HG03103 (cell line): ENCODE measurements at regions not wholly inside any gene's neighbourhood (a gene's known extent, or its start where the extent isn't known, plus 50 kb on each side); places are given as distances from the start of the nearest gene placed in this dataset.
"Not testable (repeated sequence)": the region's sequence is repeated elsewhere in the genome, so short reads cannot be mapped to it uniquely, and the experiment has no call there.

ENCODE experiments used
- ATAC-seq: cut with Tn5 transposase; IDR thresholded peaks from one replicate; pipeline ENCODE4 v1.9.1; 2021; ENCODE audit warnings: low read depth; ENCODE audit not compliant: unreplicated experiment

DNA sequence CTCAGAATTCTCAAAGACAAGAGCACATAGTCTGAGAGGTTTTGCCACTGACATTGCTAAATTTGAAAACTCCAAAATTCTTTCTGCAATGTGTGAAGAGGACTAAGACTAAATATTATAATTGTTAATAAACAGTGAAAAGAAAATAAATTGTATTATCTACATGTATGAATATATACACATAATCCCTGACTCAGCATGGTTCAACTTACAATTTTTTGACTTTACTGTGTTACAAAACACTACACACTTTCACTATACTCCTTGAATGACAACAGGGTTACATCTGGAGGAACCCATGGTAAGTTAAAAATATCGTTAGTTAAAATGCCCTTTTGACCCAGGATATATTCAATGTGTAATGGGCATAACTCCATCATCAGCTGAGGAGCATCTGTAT lies 2017.2 kb upstream of the TENM3 start:
- ATAC-seq: no peak

DNA sequence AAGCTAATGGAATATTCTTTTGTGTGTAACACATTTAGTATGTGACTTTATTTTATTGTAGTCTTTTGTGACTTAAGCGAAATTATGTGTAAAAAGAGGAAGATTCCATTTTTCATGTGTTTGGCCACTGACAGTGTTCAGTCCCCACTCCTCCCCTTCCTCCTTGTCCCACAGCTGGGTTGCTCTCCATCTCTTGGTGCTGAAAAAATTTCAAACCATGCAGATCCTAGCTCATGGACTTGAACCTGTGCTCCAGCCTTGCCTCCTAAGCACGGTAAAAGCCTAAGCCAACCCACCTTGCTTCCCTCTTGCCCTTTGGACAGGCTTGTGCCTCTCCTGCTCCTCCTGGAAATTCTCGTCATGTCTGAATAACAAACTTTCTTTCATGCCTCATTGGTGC lies 2008.5 kb upstream of the TENM3 start:
- ATAC-seq: no peak

DNA sequence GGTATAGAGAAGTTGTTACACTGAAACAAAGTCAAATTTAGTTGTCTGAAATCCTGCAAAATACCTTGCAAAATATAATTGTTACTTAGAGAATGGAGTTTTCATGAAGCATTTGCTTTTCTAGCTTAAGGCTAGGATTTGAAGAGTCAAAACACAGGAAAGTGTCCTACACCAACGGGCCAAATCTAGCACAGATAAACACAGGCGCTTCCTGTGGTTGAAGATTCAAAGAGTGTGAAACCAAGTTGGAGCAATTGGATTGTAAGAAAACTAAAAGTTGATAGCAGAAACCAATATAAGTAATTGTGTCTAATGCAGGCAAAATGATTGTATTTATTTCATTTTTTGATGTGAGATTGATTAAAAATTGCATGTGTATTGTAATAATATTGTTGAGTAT lies 2002.5 kb upstream of the TENM3 start:
- no peak for ATAC-seq

DNA sequence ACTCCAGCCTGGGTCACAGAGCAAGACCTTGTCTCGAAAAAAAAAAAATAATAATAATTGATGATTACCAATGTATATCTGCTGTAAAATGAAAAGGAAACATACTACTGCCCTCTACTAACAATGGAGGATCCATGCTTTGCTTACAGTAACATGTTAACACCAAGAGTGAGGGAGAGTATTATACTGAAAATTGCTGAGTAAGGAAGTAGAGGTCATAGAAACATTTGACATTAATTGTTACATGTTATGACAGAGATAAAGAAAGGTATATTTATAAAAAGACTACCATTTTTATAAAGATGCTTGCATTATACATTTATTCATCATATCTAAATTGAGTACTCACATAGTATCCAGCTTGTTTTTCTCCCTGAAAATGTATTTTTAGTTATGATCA lies 1989.8 kb upstream of the TENM3 start:
- ATAC-seq: no peak

DNA sequence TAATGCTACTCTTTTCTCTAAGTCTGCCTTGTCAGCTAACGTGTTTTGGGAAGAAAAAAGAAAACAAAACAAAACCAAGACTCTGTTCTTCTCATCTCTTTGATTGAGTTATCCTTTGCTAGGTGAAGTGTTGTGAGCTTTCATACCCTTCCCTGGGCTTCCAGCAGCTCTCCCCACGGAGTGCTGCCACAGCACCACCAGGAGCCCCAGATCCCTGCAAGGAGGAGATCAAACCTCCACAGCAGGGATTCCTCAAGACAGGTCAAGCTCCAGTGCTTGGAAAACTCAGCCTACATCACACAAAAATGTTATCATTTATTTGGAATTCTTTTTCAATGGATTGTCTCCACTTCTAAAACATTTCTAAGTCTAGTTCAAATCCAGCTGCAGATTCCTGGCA lies 1981.9 kb upstream of the TENM3 start:
- ATAC-seq: no peak

DNA sequence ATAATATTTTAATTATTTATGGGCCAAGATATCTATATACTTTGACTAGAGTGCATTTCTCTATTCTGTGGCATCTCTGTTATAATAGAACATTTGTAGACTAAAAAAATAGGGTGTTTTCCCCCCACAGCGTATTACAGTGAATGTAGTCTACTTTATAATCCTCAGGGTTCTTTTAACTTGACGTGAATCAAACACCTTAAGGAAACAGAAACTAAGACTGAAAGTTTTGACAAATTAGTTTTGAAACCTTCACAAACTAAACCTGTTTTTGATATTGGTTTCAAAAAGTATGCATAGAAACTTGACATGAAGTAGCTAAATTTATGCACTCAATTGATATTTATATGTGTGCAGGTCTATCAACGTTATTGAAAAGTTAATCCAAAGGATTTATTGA lies 1963.1 kb upstream of the TENM3 start:
- no peak for ATAC-seq

DNA sequence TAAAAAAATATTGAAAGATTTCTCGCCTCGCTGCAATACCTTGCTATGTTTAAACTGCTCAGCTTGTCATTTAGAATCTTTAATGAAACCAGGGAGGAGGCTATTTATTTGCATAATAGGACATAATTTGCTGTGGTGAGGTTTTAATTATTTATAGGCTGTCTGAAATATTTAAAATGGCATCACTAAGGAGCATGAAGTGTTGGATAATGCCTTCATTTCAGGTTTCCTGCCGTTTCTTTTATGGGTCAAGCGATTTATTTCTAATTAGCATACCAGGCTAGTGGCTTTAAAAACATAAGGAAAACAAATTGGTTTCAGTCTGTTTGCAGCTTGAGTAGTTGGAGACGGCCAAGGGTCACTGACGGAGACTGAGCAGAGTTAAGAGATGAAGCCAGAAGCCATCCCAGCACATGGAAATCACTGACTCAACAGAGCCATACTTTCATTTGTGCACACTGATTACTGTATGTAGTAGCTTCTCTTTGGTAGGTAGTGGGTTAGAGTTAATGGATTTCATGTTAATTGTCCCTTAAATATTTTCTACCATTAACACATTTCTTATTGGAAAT lies 1962.4 kb upstream of the TENM3 start:
- ATAC-seq: no peak

DNA sequence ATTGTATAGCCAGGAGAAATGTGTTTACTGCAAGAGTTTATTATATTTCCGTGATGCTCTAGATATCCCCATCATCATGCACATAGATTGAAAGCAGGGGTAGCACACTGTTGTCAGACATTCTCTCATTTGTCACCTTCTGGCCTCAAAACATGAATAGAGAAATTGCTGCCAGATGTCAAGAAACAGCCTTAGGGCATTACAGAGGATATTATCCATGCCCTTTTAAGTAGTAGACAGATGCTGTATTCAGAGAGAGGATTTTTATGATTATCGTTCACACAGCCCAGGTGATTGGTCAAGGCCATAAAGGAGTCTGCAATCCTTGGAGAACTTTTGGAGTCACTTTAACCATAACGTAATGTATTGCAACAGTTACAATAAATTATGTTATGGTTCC lies 1961.5 kb upstream of the TENM3 start:
- ATAC-seq: no peak

DNA sequence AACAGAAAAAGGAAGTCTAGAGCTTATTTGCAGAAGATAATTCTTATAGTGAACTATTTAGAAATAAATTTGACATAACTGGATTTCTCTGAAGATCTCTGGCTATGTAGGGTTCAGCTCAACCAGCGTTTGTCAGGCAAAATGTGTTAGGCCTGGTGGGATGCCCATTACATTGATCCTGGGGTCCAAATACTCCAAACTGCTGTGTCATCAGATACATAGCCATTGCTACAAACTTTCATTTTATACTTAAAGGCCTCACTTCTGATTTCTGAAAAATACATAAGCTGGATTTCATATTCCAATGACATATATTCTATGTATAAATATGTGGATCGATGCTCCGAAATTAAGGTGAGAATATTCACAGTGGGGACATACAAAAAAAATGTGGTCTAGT lies 1958.9 kb upstream of the TENM3 start:
- ATAC-seq: no peak

DNA sequence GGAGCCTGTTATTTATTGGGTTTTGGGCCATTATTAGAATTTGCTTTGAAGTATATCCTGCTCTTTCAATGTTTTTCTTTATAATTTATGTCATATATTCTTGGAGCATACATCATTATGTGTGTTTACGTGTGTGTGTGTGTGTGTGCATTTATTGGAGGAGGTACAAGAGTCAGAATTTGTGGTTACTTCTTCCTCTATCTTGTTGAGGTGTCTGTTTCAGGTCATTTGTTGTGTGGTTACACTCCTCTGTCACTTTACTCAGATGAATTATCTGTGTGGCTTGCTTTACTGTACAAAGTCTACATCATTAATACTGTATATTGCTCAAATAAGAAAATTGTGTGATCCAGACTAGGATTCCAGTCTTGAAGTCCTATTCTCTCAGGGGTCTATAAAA lies 1957.4 kb upstream of the TENM3 start:
- no peak for ATAC-seq

DNA sequence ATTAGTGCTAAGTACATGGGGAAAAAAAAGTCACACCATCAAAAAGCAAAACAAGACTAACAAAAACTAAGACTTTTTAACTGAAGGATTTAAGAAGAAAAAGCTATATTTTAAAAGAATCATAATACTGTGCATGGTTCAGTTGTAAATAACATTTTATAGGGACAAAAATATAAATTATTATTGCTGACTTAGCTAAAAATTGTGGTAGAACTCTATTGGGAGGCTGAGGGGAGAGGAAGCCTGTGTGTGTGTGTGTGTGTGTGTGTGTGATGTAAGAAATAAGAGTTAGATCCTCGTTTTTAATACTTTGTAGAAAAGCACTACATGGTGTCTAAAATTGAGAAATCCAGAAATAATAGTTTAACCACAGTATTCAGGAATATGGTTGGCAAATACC lies 1950.9 kb upstream of the TENM3 start:
- no peak for ATAC-seq

DNA sequence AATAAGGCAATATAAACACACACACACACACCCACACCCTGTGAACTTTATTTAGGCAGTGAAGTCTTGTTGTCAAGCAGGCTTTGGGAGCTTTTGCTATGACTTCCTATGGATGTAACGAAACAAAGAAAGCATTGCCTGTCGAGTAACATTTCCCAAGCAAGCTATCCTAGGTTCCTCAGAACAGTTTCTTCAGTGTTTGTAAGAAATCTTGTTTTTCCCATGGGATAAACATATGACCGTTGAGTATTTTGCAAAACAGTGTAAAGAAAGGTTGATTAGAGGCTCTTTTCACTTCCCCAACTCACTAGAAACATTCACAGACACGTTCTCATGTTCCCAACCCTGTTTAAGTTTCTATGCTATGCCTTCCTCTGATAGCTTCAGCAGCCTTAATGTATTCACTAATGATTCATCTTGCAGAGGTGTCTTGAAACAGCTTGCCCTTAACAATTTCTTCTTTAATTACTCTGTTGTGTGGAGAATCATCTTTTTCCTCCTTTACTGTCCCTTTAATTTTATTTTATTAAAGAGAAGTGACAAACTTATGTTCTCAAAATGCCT lies 1947.1 kb upstream of the TENM3 start:
- ATAC-seq: no peak

DNA sequence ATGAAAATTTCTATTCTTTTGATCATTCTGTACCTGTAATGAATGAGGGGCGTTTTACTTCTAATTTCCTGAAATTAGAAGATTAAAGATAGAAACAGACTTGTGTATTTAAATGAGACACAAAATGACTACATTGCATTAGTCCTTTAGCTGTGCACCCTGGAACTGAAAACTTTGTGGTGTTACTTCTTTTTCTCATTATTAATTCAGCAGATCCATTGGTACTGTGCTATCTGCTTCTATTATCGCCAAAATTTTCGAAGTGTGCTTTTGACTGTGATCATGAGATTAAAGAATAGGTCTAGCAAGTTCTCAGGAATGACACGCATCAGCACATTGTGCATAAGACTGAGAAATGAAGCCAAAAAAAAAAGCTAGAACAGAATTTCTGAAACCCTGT lies 1938.9 kb upstream of the TENM3 start:
- no peak for ATAC-seq

DNA sequence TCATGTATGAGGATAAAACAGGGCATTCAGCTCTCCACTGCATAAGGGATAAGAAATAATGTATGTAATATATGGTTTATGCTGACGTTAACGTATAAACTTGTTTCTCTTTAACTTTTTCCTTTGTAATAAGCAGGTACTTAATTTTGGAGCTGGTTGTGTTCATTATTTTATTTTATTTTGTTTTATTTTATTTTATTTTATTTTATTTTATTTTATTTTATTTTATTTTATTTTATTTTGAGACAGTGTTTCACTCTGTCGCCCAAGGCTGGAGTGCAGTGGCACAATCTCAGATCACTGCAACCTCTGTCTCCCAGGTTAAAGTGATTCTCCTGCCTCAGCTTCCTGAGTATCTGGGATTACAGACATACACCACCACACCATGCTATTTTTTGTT lies 1932.6 kb upstream of the TENM3 start:
- ATAC-seq: no peak

DNA sequence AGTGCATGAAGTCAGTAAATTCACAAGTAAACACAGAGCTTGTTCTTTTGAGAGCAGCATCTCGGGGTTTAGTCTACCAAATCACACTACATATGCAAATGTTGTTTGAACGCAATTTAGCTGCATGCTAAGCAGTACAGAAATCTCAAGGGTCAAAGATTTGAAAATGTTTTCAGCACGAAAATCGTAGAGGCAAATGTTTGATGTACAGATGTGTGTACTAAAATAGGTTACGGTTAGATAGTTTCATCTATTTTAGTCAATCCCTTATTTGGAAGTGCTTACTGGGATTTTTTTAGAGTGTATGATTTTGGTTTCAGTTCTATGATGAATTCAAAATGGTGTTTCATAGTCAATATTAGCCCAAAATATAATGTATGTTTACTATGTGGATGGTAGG lies 1928.2 kb upstream of the TENM3 start:
- no peak for ATAC-seq

DNA sequence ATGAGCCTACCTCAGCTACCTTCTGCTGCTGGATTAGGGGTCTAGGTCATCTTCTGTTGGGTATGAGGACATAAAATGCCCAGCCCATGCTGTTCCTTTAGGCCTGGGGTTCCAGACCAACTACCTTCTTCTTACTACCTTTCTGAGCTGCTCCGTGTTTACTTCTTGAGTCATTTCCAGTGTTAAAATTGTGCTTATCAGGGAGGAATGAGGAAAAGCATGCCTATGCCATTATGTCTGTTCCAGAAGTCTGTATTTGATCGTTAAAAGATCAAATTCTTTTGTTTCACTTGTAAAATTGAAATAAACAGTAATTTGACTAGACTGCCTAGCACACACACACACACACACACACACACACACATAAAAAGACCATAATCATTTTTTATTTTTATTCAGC lies 1912.7 kb upstream of the TENM3 start:
- ATAC-seq: no peak

DNA sequence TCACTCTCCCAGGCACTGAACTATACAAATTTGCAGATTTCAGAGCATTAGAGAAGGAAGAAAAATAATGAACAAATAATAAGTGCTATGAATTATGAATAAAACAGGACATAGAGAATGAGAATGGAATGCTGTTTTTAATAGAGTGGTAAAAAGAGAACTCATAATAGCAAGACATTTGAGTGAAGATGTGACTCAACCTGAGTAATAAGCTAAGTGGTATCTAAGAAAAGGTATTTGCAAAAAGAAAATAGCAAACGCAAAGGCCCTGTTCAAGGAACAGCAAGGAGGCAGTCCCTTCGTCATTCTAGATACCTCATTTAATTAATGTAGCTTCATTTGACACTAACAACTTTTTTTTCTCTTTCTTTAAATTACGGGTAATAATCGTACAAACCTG lies 1910.0 kb upstream of the TENM3 start:
- ATAC-seq: no peak

DNA sequence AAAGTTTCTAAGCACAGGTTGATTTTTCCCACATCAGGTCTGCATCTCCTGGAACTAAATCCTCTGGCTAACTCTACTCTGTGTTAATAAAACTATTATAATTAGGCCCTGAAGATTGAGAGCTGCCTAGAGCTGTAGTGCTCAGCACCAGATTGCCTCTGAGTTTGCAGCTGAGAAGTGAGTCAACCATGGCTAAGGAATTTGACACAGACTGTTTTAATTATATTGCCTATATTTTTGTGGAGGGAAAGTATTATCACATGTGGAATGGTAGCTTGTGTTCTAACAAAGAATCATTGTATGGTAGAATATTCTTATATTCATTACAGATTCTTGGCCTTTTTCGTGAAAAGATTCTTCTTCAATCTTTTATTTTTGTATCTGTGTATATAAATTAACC lies 1907.6 kb upstream of the TENM3 start:
- ATAC-seq: no peak

DNA sequence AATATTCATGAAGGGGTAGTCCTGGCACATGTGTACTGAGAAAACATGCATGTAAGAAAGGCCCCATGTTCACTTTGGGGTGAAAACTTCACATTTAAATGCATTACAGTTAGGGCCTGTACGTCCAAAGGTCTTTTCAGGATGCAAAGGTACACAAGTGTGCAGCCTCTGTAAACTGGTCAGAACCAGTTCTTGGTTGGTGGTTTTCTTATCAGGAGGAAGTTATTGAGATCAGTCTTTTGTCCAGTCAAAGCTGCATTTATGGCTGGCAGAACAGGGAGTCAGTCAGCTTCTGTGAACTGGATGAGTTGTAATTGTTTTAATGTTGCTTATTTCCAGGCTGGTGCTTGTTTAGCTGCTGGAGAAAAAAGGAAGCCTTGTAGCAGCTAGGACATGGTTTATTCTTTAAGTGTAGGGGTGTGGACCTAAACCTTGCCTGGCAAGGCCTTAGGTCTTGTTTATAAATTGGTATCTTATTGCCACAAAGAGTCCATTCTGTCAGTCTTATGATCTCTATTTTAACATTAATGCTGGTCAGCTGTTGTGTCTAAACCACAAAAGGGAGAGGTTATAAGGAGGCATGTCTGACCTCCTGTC lies 1906.6 kb upstream of the TENM3 start:
- no peak for ATAC-seq

DNA sequence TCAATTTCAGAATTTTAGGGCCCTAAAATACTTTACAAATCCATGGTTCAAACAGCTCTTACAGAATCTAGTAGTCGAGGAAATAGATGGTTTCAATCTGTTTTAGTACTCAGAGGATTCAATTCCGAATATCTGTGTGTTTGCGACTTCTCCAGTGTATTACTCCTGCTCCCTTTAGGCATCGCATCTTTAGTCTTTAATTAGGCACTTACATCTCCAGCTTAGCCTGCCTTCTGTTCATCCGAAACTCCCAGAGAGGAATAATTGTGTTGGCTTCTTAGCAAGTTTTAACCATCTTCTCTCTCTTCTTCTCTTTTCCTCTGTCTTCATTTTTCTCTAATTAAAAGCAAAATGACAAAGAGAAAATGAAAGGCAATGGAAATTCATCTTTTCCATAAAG lies 1901.3 kb upstream of the TENM3 start:
- no peak for ATAC-seq

DNA sequence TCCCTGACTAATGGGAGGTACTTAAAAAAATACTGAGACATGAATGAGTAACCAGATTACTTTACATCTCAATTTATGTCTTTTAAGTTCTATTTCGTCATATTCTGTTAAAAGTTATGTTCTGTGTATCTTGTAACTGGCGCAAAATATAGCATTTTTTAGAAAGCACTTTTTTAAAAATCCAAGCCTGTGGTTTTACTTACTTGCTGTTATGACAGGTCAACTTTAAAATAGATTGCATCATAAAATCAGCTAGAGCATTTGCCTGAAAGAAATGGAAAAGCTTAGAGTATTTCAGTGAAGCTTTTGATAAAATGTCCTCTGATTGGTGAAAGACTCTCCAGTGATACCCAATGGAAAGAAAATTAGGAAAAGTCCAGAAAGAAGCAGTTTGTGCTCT lies 1892.3 kb upstream of the TENM3 start:
- no peak for ATAC-seq

DNA sequence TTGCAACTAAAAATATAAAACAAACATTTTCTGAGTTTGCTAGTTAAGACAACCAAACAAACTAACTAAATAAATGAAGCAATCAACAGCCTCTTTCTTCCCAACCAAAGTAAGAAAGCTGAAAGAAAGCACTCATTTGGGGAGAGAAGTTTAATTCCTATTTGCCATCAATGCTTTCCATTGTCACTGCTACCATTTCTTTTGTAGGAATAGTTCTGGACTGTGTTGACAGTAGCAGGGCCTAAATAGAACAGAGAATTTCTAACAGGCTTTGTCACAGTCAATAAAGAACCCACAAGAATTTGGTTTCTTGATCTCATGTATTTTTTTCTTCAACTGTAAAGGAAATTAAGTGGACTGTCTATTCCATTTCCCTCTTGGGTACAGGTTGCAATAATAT lies 1886.4 kb upstream of the TENM3 start:
- no peak for ATAC-seq

DNA sequence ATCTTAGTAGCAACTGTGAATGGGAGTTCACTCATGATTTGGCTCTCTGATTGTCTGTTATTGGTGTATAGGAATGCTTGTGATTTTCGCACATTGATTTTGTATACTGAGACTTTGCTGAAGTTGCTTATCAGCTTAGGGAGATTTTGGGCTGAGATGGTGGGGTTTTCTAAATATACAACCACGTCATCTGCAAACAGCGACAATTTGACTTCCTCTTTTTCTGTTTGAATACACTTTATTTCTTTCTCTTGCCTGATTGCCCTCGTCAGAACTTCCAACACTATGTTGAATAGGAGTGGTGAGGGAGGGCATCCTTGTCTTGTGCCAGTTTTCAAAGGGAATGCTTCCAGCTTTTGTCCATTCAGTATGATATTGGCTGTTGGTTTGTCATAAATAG lies 1883.1 kb upstream of the TENM3 start:
- not testable (repeated sequence) for ATAC-seq
